K562 (cell line): ENCODE measurements at regions not wholly inside any gene's neighbourhood (a gene's known extent, or its start where the extent isn't known, plus 50 kb on each side); places are given as distances from the start of the nearest gene placed in this dataset.

Experiments used
- ATAC-seq: fragments of 200-7000 bp; cut with Tn5 transposase; 3 replicates; pipeline ENCODE4 v1.9.1; 2020; ENCODE audit warnings: moderate library complexity
- BruUV-seq: library from RNA; stranded (reverse); fragments of 400-500 nt; replicated peaks from 2 replicates; lab custom pipeline; 2021; lab: Mats Ljungman, UMichigan
- CTCF ChIA-PET: fragments of 300-600 bp; formaldehyde crosslinking; extraction: SDS; loops from one replicate; lab custom pipeline; 2021; ENCODE audit warnings: low intra/inter-chr PET ratio; lab: Yijun Ruan, JAX
- POLR2A ChIA-PET: fragments of 300-600, 350-650 bp; sonication (Branson Sonifier 250); formaldehyde crosslinking; extraction: SDS; loops from one replicate; lab custom pipeline; 2021; ENCODE audit warnings: antibody characterized with exemption, inconsistent platforms; lab: Yijun Ruan, JAX
- DNase-seq, 4 experiments: peaks; one replicate each; pipeline versions ENCODE4 v3.0.0 to v3.0.0-alpha.2; 2011 to 2018; ENCODE audit warnings: low spot score in 3 of 4, mixed read lengths in 3 of 4; ENCODE audit errors: extremely low read depth in 1 of 4
- FAIRE-seq: peaks from 2 replicates; lab custom pipeline; 2011; peaks lifted over from hg19 to GRCh38; lab: Jason Lieb, UNC
- H2AFZ ChIP-seq: 2 replicates; pipeline ENCODE4 v1.6.0; 2011; ENCODE audit warnings: low read depth, low read length, control low read depth, inconsistent platforms
- H3K27ac ChIP-seq: fragments of 200-600 bp; 3 replicates; pipeline ENCODE4 v1.8.0; 2011; ENCODE audit warnings: low read depth, mild to moderate bottlenecking, control low read depth, inconsistent platforms, low read length, moderate library complexity, mixed read lengths; ENCODE audit errors: extremely low read depth
- H3K27me3 ChIP-seq, 2 experiments: fragments of 300-600 bp in 1 of 2; 2 replicates in 1 of 2; 3 replicates in 1 of 2; pipeline versions ENCODE4 v1.6.0 to v1.8.0; 2011; ENCODE audit warnings: inconsistent platforms in 2 of 2, low read length in 2 of 2, mild to moderate bottlenecking in 1 of 2, mixed read lengths in 1 of 2, moderate library complexity in 1 of 2; ENCODE audit not compliant: control insufficient read depth in 2 of 2, insufficient read depth in 2 of 2
- H3K36me3 ChIP-seq: fragments of 300-600 bp; 3 replicates; pipeline ENCODE4 v1.8.0; 2011; ENCODE audit warnings: mild to moderate bottlenecking, low read length, inconsistent platforms; ENCODE audit not compliant: control insufficient read depth, insufficient read depth
- H3K4me1 ChIP-seq, 2 experiments: fragments of 200-600 bp in 1 of 2; replicated peaks in 1 of 2; 2 replicates in 1 of 2; 3 replicates in 1 of 2; pipeline versions ENCODE4 v1.5.1 to v1.8.0; 2011; ENCODE audit warnings: inconsistent platforms in 2 of 2, low read length in 2 of 2, mild to moderate bottlenecking in 1 of 2, mixed read lengths in 1 of 2, moderate library complexity in 1 of 2; ENCODE audit not compliant: control insufficient read depth in 2 of 2, insufficient read depth in 2 of 2
- H3K4me2 ChIP-seq: 2 replicates; pipeline ENCODE4 v1.6.1; 2011; ENCODE audit warnings: low read length, control low read depth, inconsistent platforms, mixed read lengths; ENCODE audit not compliant: insufficient read depth
- H3K4me3 ChIP-seq: fragments of 200-600 bp; sonication (generic), shearing (Covaris generic); 2 replicates; pipeline ENCODE4 v1.5.1; 2016; ENCODE audit warnings: control low read depth, inconsistent platforms
- H3K79me2 ChIP-seq: fragments of 200-600 bp; 3 replicates; pipeline ENCODE4 v1.8.0; 2011; ENCODE audit warnings: low read length, inconsistent platforms; ENCODE audit not compliant: control insufficient read depth, insufficient read depth
- H3K9ac ChIP-seq, 2 experiments: 2 replicates each; pipeline versions ENCODE4 v1.6.0 to v1.6.1; 2011; ENCODE audit warnings: low read depth in 2 of 2, low read length in 2 of 2, control low read depth in 1 of 2, inconsistent platforms in 1 of 2, mild to moderate bottlenecking in 1 of 2, mixed read lengths in 1 of 2; ENCODE audit not compliant: insufficient read depth in 1 of 2
- H3K9me1 ChIP-seq: one replicate; pipeline ENCODE4 v1.6.0; 2011; ENCODE audit warnings: inconsistent platforms, mild to moderate bottlenecking, low read length, moderate library complexity; ENCODE audit not compliant: control insufficient read depth, insufficient read depth
- H3K9me3 ChIP-seq: replicated peaks from 2 replicates; pipeline ENCODE4 v1.5.1; 2011; ENCODE audit warnings: low read depth, low read length, inconsistent platforms; ENCODE audit not compliant: control insufficient read depth, insufficient read depth
- H4K20me1 ChIP-seq: replicated peaks from 2 replicates; pipeline ENCODE4 v1.6.1; 2011; ENCODE audit warnings: low read length, inconsistent platforms, mixed read lengths; ENCODE audit not compliant: control insufficient read depth, insufficient read depth
- BRF2 ChIP-seq: IDR thresholded peaks from 3 replicates; pipeline ENCODE4 v1.6.1; 2011; ENCODE audit warnings: borderline replicate concordance, mild to moderate bottlenecking; ENCODE audit not compliant: insufficient read length, insufficient read depth
- COPS2 ChIP-seq: fragments of 450-650 bp; conservative IDR thresholded peaks from 2 replicates; pipeline ENCODE4 v1.6.1; 2016; ENCODE audit warnings: mild to moderate bottlenecking, moderate library complexity
- HDGF ChIP-seq: fragments of 450-650 bp; IDR thresholded peaks from 2 replicates; pipeline ENCODE4 v1.6.1; 2016
- MAFK ChIP-seq: IDR thresholded peaks from 2 replicates; pipeline ENCODE4 v1.6.1; 2011; ENCODE audit warnings: low read length, improper control_type of control experiment
- MNT ChIP-seq, 2 experiments: fragments of 450-650 bp; conservative IDR thresholded peaks; 2 replicates each; pipeline ENCODE4 v1.6.1; 2017; ENCODE audit warnings: mild to moderate bottlenecking in 2 of 2, moderate library complexity in 2 of 2
- NUFIP1 ChIP-seq: fragments of 450-650 bp; IDR thresholded peaks from 2 replicates; pipeline ENCODE4 v1.6.1; 2018; ENCODE audit not compliant: partially characterized antibody
- RBM14 ChIP-seq: fragments of 200-400 bp; formaldehyde crosslinking; IDR thresholded peaks from 2 replicates; pipeline ENCODE4 v1.6.1; 2018; ENCODE audit warnings: low read depth, mild to moderate bottlenecking, low read length, moderate library complexity, borderline replicate concordance; ENCODE audit not compliant: insufficient read depth
- RCOR1 ChIP-seq, 2 experiments: IDR thresholded peaks; 2 replicates each; pipeline ENCODE4 v1.6.1; 2012; ENCODE audit warnings: low read depth in 2 of 2, low read length in 2 of 2, borderline replicate concordance in 1 of 2, improper control_type of control experiment in 1 of 2
- RFX5 ChIP-seq: IDR thresholded peaks from 2 replicates; pipeline ENCODE4 v1.6.1; 2011; ENCODE audit warnings: low read depth, mild to moderate bottlenecking, improper control_type of control experiment, low read length
- SREBF2 ChIP-seq: sonication (generic); formaldehyde crosslinking; IDR thresholded peaks from 2 replicates; pipeline ENCODE4 v1.4.0; 2020; ENCODE audit warnings: mild to moderate bottlenecking, missing genetic modification reagents
- TFAM ChIP-seq: fragments of 250-450 bp; sonication (Bioruptor Pico); conservative IDR thresholded peaks from 2 replicates; pipeline ENCODE4 v1.5.0; 2021; ENCODE audit warnings: mild to moderate bottlenecking, moderate library complexity
- TOE1 ChIP-seq, 2 experiments: fragments of 450-650 bp in 1 of 2; sonication (generic) in 1 of 2; formaldehyde crosslinking in 1 of 2; IDR thresholded peaks; 2 replicates each; pipeline versions ENCODE4 v1.7.1 to v1.8.0; 2016 to 2022; ENCODE audit warnings: borderline replicate concordance in 2 of 2, mild to moderate bottlenecking in 2 of 2, antibody characterized with exemption in 1 of 2, inconsistent platforms in 1 of 2, low read depth in 1 of 2, missing genetic modification reagents in 1 of 2, moderate library complexity in 1 of 2
- ZMIZ1 ChIP-seq, 2 experiments: fragments of 150-350 bp in 1 of 2; IDR thresholded peaks; 2 replicates each; pipeline ENCODE4 v1.6.1; 2012 to 2016; ENCODE audit warnings: low read depth in 2 of 2, low read length in 2 of 2, mild to moderate bottlenecking in 1 of 2, moderate library complexity in 1 of 2
- ZNF124 ChIP-seq: sonication (generic); formaldehyde crosslinking; IDR thresholded peaks from 2 replicates; pipeline ENCODE4 v1.8.1; 2022; ENCODE audit warnings: missing genetic modification reagents
- ZNF253 ChIP-seq: fragments of 250-450 bp; sonication (Bioruptor Pico); conservative IDR thresholded peaks from 2 replicates; pipeline ENCODE4 v1.6.1; 2021; ENCODE audit warnings: mild to moderate bottlenecking
- ZNF695 ChIP-seq: fragments of 450-650 bp; formaldehyde crosslinking; IDR thresholded peaks from 2 replicates; pipeline ENCODE4 v1.4.0; 2020; ENCODE audit warnings: mild to moderate bottlenecking, moderate library complexity
- ZNF717 ChIP-seq: fragments of 250-450 bp; sonication (Bioruptor Pico); IDR thresholded peaks from 2 replicates; pipeline ENCODE4 v1.5.0; 2021
- ZNF766 ChIP-seq: fragments of 200-800 bp; sonication (Bioruptor generic); conservative IDR thresholded peaks from 2 replicates; pipeline ENCODE4 v1.6.1; 2016; ENCODE audit warnings: missing genetic modification characterization, missing compliant biosample characterization
- WGBS: fragments of 100-300 bp; shearing (Covaris generic); methylation state at CpG from one replicate; pipeline ENCODE4 v1.1.6; 2016; ENCODE audit warnings: low coverage, mixed read lengths; ENCODE audit not compliant: insufficient coverage; ENCODE audit errors: missing lambda C conversion rate; 5-methylcytosine and 5-hydroxymethylcytosine counted together
- in situ Hi-C: fragments of 300-500 bp; cut with MboI; formaldehyde crosslinking; loops from 4 replicates; pipeline ENCODE4 v1.15.0; 2018; ENCODE audit warnings: inconsistent platforms, mixed read lengths
- intact Hi-C: fragments of 100-400 bp; cut with micrococcal nuclease; formaldehyde crosslinking; loops from 2 replicates; pipeline ENCODE4 v1.14.2; 2022

- no peak for FAIRE-seq
- in situ Hi-C loops: no loop called here
- H4K20me1 ChIP-seq: no peaks in the 10 kb centered on the region
- no peaks in the 10 kb centered on the region for H3K4me1 ChIP-seq
- no peak overlapping the region for H3K9ac ChIP-seq
- CTCF ChIA-PET: no interaction called here
- no TSS peak for BruUV-seq
- H3K27me3 ChIP-seq: no peaks in the 10 kb centered on the region
- no peak for ATAC-seq
- POLR2A ChIA-PET: no interaction called here
- WGBS: 0% methylated on average over 3 of the region's 3 CpGs
- no peak for DNase-seq
- H3K79me2 ChIP-seq: no peaks in the 10 kb centered on the region
- no peaks in the 10 kb centered on the region for H3K9me1 ChIP-seq
- no peak overlapping the region for H3K27ac ChIP-seq
- H3K4me2 ChIP-seq: no peak overlapping the region
- H3K36me3 ChIP-seq: no peaks in the 10 kb centered on the region
- intact Hi-C loops: no loop called here
- no peak overlapping the region for H2AFZ ChIP-seq
- H3K9me3 ChIP-seq: no peaks in the 10 kb centered on the region
- H3K4me3 ChIP-seq: no peak overlapping the region
- TF ChIP-seq RFX5 (no peak), ZNF695 (CRISPR knock-in tag) (no peak), ZNF766 (no peak), ZNF717 (CRISPR knock-in tag) (no peak), TFAM (CRISPR knock-in tag) (no peak), ZNF253 (CRISPR knock-in tag) (no peak), SREBF2 (CRISPR knock-in tag) (no peak), RBM14 (no peak), MAFK (no peak), ZMIZ1 (IDR thresholded peaks at IDR 0.05; ENCODE audit: low read depth in 2 of 2, low read length in 2 of 2) (no peak), MNT (conservative IDR thresholded peaks at IDR 0.05) (no peak), RCOR1 (IDR thresholded peaks at IDR 0.05; ENCODE audit: borderline replicate concordance in 1 of 2, low read depth in 2 of 2, low read length in 2 of 2) (no peak), ZNF124 (no peak), NUFIP1 (no peak), BRF2 (no peak), COPS2 (no peak), TOE1 (IDR thresholded peaks at IDR 0.05; ENCODE audit: borderline replicate concordance) (no peak), TOE1 (CRISPR knock-in tag; IDR thresholded peaks at IDR 0.05; ENCODE audit: borderline replicate concordance, low read depth) (no peak), HDGF (no peak)
Observed at GRCh38 chr13:53732664-53733063, 704.1 kb downstream of the OLFM4 start.
